Body of pancreas (tissue), 4 donors: ENCODE measurements at regions not wholly inside any gene's neighbourhood (a gene's known extent, or its start where the extent isn't known, plus 50 kb on each side); places are given as distances from the start of the nearest gene placed in this dataset.
"Not testable (repeated sequence)": the region's sequence is repeated elsewhere in the genome, so short reads cannot be mapped to it uniquely, and the experiment has no call there.

ENCODE experiments used
- ATAC-seq: fragments of 150-250 bp; one replicate; pipeline ENCODE4 v1.9.1; 2016
- DNase-seq, 4 donors: peaks; one replicate each; pipeline ENCODE4 v3.0.0-alpha.2; 2019
- H3K27ac ChIP-seq, 4 donors: fragments of 200-600 bp; sonication (generic); 1 replicate in 3 of 4; 2 replicates in 1 of 4; pipeline versions ENCODE4 v1.5.1 to v1.6.1; 2016 to 2019; ENCODE audit warnings: mild to moderate bottlenecking in 1 of 4, mixed read lengths in 1 of 4, moderate library complexity in 1 of 4
- H3K27me3 ChIP-seq, 2 donors: fragments of 200-600 bp; sonication (generic); one replicate each; pipeline ENCODE4 v1.6.0; 2016; ENCODE audit warnings: mild to moderate bottlenecking in 1 of 2
- H3K36me3 ChIP-seq, 2 donors: fragments of 200-600 bp; sonication (generic); replicated peaks in 1 of 2; 2 replicates each; pipeline ENCODE4 v1.5.1; 2016; ENCODE audit warnings: low read depth in 2 of 2; ENCODE audit not compliant: insufficient read depth in 1 of 2
- H3K4me1 ChIP-seq: fragments of 200-600 bp; sonication (generic); one replicate; pipeline ENCODE4 v1.6.0; 2016
- H3K4me3 ChIP-seq, 2 donors: fragments of 200-600 bp; sonication (generic); 1 replicate in 1 of 2; 2 replicates in 1 of 2; pipeline ENCODE4 v1.5.1; 2016 to 2019
- H3K9me3 ChIP-seq, 3 donors: fragments of 200-600 bp; sonication (generic); 1 replicate in 2 of 3; 2 replicates in 1 of 3; pipeline ENCODE4 v1.5.1; 2016
- CTCF ChIP-seq, 7 experiments: fragments of 450-650 bp in 4 of 7; fragments of 200-600 bp in 3 of 7; sonication (generic) in 3 of 7; IDR thresholded peaks; one replicate each; pipeline ENCODE4 v1.5.1; 2016 to 2019; ENCODE audit warnings: antibody characterized with exemption in 7 of 7
- POLR2A ChIP-seq, 3 donors: fragments of 450-650 bp; IDR thresholded peaks; one replicate each; pipeline ENCODE4 v1.6.1; 2016; ENCODE audit warnings: antibody characterized with exemption in 3 of 3, mild to moderate bottlenecking in 2 of 3
- WGBS, 2 donors: methylation state at CpG; one replicate each; pipeline ENCODE4 v1.1.5; 2017; 5-methylcytosine and 5-hydroxymethylcytosine counted together
- intact Hi-C: fragments of 100-400 bp; cut with DNase I; formaldehyde crosslinking; loops from one replicate; pipeline ENCODE4 v1.15.1; 2023

- 62 to 88% methylated on average over 1 of the region's 1 CpG for WGBS, 2 donors
- TF ChIP-seq POLR2A (IDR thresholded peaks at IDR 0.05) = no peak
- TF ChIP-seq CTCF (IDR thresholded peaks at IDR 0.05) = no peak
- Histone ChIP-seq H3K4me3 (no peak overlapping the region), H3K4me1 (no peaks in the 10 kb centered on the region), H3K36me3 (no peaks in the 10 kb centered on the region), H3K27ac (no peak overlapping the region), H3K27me3 (no peaks in the 10 kb centered on the region), H3K9me3 (no peaks in the 10 kb centered on the region)
- no peak for ATAC-seq
- intact Hi-C loops = no loop called here
- DNase-seq = no peak
Observed at GRCh38 chr11:38640854-38641253, 2042.8 kb upstream of the RAG2 start.

GRCh38 chr11:38612701-38613100, 2014.7 kb upstream of the RAG2 start:
- no peaks in the 10 kb centered on the region for H3K4me1 ChIP-seq
- ATAC-seq (no peak), DNase-seq (no peak)
- H3K9me3 ChIP-seq = no peaks in the 10 kb centered on the region
- no peaks in the 10 kb centered on the region for H3K36me3 ChIP-seq
- no peak overlapping the region for H3K4me3 ChIP-seq
- TF ChIP-seq CTCF (IDR thresholded peaks at IDR 0.05) (no peak), POLR2A (IDR thresholded peaks at IDR 0.05) (no peak)
- H3K27ac ChIP-seq = no peak overlapping the region
- intact Hi-C loops = no loop called here
- H3K27me3 ChIP-seq = no peaks in the 10 kb centered on the region

- intact Hi-C loops, H3K4me3 ChIP-seq, H3K27me3 ChIP-seq, H3K27ac ChIP-seq, H3K4me1 ChIP-seq, H3K9me3 ChIP-seq, H3K36me3 ChIP-seq, DNase-seq, ATAC-seq: not testable (repeated sequence)
- WGBS, 2 donors = 16 to 28% methylated on average over 2 of the region's 2 CpGs
Observed at GRCh38 chr11:38601371-38601770, 2003.3 kb upstream of the RAG2 start.

- ATAC-seq = no peak
- Histone ChIP-seq H3K9me3 (no peaks in the 10 kb centered on the region), H3K4me1 (no peaks in the 10 kb centered on the region), H3K27ac (no peak overlapping the region), H3K4me3 (no peak overlapping the region), H3K27me3 (no peaks in the 10 kb centered on the region), H3K36me3 (no peaks in the 10 kb centered on the region)
- WGBS, 2 donors = 34 to 35% methylated on average over 6 of the region's 6 CpGs
- intact Hi-C loops = no loop called here
- DNase-seq = no peak
- TF ChIP-seq CTCF (IDR thresholded peaks at IDR 0.05) (no peak), POLR2A (IDR thresholded peaks at IDR 0.05) (no peak)
Observed at GRCh38 chr11:38598418-38598817, 2000.4 kb upstream of the RAG2 start.

GRCh38 chr11:38595359-38596016, 1997.5 kb upstream of the RAG2 start:
- WGBS, 2 donors = 81 to 86% methylated on average over 13 of the region's 13 CpGs
- H3K4me1 ChIP-seq, H3K4me3 ChIP-seq, H3K27ac ChIP-seq, H3K9me3 ChIP-seq, intact Hi-C loops, DNase-seq, H3K27me3 ChIP-seq, H3K36me3 ChIP-seq, ATAC-seq: not testable (repeated sequence)

GRCh38 chr11:38594895-38595294, 1996.9 kb upstream of the RAG2 start:
- 67 to 84% methylated on average over 1 to 3 of the region's 3 CpGs for WGBS, 2 donors
- no peaks in the 10 kb centered on the region for H3K27me3 ChIP-seq
- no peak for DNase-seq
- no peak for TF ChIP-seq POLR2A (IDR thresholded peaks at IDR 0.05)
- no peak for TF ChIP-seq CTCF (IDR thresholded peaks at IDR 0.05)
- intact Hi-C loops = no loop called here
- no peaks in the 10 kb centered on the region for H3K9me3 ChIP-seq
- H3K36me3 ChIP-seq = no peaks in the 10 kb centered on the region
- H3K4me1 ChIP-seq = no peaks in the 10 kb centered on the region
- no peak overlapping the region for H3K4me3 ChIP-seq
- ATAC-seq = no peak
- H3K27ac ChIP-seq = no peak overlapping the region
